ENCODE measurements at regions not wholly inside any gene's neighbourhood (a gene's known extent, or its start where the extent isn't known, plus 50 kb on each side); places are given as distances from the start of the nearest gene placed in this dataset.
"Not testable (repeated sequence)": the region's sequence is repeated elsewhere in the genome, so short reads cannot be mapped to it uniquely, and the experiment has no call there.

DNA sequence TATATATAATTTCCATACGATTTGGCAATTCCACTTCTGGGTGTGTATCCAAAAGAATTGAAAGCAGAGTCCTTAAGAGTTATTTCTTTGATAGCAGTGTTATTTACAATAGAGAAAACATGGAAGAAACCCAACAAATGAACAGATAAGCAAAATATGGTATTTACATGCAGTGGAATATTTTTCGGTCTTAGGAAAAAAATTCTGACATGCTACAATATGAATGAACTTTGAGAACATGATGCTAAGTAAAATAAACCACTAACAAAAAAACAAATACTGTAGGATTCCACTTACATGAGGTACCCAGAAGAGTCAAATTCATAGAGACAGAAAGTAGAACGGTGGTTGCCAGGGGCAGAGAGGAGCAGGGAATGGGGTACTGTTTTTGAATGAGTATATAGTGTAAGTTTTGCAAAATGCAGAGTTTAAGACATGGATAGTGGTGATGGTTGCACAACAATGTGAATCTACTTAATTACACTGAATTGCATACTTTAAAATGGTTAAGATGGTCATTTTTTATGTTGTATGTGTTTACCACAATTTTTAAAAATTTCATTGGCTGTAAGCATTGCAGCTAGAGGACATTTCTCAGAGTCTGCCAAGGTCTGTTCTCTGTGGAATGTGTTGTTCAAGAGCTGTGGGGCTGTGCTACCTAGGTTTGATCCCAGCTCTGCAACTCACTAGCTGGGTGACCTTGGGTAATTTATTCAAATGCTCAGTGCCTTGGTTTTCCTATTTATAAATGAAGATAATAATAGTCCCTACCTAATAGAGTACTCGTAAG is 122.1 kb downstream of the MEX3B start:
- in situ Hi-C loops (cut with MboI; ENCODE audit: low pct_ligation_motif_present in 1 of 4, low pct_unique_long_range_greater_than_20kb in 1 of 4, low sequenced_read_pairs in 3 of 4), result no loop called here
- H3K36me3 ChIP-seq, result no peaks in the 10 kb centered on the region

GRCh38 chr15:81922143-81922542 is 123.7 kb downstream of the MEX3B start:
- no peak for DNase-seq
- H3K4me3 ChIP-seq, result no peak overlapping the region
- TF ChIP-seq POLR2A (IDR thresholded peaks at IDR 0.05) (no peak), POLR2AphosphoS5 (IDR thresholded peaks at IDR 0.05) (no peak), EP300 (IDR thresholded peaks at IDR 0.05; ENCODE audit: low read depth) (no peak)
- TF ChIP-seq, protein P1, sequence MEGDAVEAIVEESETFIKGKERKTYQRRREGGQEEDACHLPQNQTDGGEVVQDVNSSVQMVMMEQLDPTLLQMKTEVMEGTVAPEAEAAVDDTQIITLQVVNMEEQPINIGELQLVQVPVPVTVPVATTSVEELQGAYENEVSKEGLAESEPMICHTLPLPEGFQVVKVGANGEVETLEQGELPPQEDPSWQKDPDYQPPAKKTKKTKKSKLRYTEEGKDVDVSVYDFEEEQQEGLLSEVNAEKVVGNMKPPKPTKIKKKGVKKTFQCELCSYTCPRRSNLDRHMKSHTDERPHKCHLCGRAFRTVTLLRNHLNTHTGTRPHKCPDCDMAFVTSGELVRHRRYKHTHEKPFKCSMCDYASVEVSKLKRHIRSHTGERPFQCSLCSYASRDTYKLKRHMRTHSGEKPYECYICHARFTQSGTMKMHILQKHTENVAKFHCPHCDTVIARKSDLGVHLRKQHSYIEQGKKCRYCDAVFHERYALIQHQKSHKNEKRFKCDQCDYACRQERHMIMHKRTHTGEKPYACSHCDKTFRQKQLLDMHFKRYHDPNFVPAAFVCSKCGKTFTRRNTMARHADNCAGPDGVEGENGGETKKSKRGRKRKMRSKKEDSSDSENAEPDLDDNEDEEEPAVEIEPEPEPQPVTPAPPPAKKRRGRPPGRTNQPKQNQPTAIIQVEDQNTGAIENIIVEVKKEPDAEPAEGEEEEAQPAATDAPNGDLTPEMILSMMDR (IDR thresholded peaks at IDR 0.05), result no peak
- H3K27me3 ChIP-seq, result no peaks in the 10 kb centered on the region
- peaks cover 5 to 20% of the 10 kb centered on the region in 2 donors for H3K9me3 ChIP-seq
- H3K27ac ChIP-seq, result no peak overlapping the region
- intact Hi-C loops (cut with DNase I; ENCODE audit: low total_unique reads) (no loop called here), in situ Hi-C loops (cut with MboI; ENCODE audit: low pct_ligation_motif_present in 1 of 4, low pct_unique_long_range_greater_than_20kb in 1 of 4, low sequenced_read_pairs in 3 of 4) (no loop called here)
- H3K36me3 ChIP-seq, result no peaks in the 10 kb centered on the region
- H3K4me1 ChIP-seq, result no peaks in the 10 kb centered on the region

More for the DNA sequence above, 122.1 kb downstream of the MEX3B start:
- TF ChIP-seq POLR2AphosphoS5 (IDR thresholded peaks at IDR 0.05) (no peak), POLR2A (IDR thresholded peaks at IDR 0.05) (no peak), EP300 (IDR thresholded peaks at IDR 0.05; ENCODE audit: low read depth) (no peak)
- TF ChIP-seq, protein P1 (IDR thresholded peaks at IDR 0.05), result no peak
- Histone ChIP-seq H3K4me3 (no peak overlapping the region), H3K4me1 (no peaks in the 10 kb centered on the region), H3K27ac (no peak overlapping the region), H3K27me3 (no peaks in the 10 kb centered on the region), H3K9me3 (peaks cover 5 to 9% of the 10 kb centered on the region in 2 donors)
- no peak for DNase-seq
- intact Hi-C loops (cut with DNase I; ENCODE audit: low total_unique reads), result no loop called here
- 69 to 70% methylated on average over 4 of the region's 4 CpGs for WGBS, 2 donors (ENCODE audit: low coverage in 1 of 2)

DNA sequence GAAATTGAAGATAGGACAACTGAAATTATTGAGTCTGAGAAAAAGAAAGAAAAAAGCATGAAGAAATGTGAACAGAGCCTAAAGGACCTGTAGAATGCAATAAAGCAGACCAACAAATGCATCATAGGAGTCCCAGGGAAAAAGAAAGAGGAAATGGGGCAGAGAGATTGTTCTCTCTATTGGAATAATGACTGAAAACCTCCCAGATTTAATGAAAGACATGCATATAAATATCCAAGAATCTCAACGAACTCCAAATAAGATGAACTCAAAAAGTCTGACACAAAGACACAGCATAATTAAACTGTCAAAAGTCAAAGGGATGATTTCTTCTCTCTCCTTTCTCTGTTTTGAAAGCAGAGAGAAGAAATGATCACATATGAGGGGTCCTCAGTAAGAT is 124.7 kb downstream of the MEX3B start:
- TF ChIP-seq, protein P1 (IDR thresholded peaks at IDR 0.05), result no peak
- TF ChIP-seq EP300 (IDR thresholded peaks at IDR 0.05; ENCODE audit: low read depth) (no peak), POLR2A (IDR thresholded peaks at IDR 0.05) (no peak), POLR2AphosphoS5 (IDR thresholded peaks at IDR 0.05) (no peak)

DNA sequence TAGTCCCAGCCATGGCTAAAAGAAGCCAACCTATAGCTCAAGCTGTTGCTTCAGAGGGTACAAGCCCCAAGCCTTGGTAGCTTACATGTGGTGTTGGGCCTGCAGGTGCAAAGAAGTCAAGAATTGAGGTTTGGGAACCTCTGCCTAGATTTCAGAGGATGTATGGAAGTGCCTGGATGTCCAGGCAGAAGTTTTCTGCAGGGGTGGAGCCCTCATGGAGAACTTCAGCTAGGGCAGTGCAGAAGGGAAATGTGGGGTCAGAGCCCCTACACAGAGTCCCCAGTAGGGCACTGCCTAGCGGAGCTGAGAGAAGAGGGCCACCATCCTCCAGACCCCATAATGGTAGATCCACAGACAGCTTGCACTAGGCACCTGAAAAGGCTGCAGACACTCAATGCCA is 127.1 kb downstream of the MEX3B start:
- in situ Hi-C loops (cut with MboI; ENCODE audit: low pct_ligation_motif_present in 1 of 4, low pct_unique_long_range_greater_than_20kb in 1 of 4, low sequenced_read_pairs in 3 of 4); H3K4me3 ChIP-seq; DNase-seq; H3K4me1 ChIP-seq; intact Hi-C loops (cut with DNase I; ENCODE audit: low total_unique reads); H3K27ac ChIP-seq; H3K27me3 ChIP-seq; H3K36me3 ChIP-seq: not testable (repeated sequence)
- peaks cover 5 to 20% of the 10 kb centered on the region in 2 donors for H3K9me3 ChIP-seq
- 100% methylated on average over 1 of the region's 1 CpG; no CpG with 5 or more reads in 1 of the 2 donors for WGBS, 2 donors (ENCODE audit: low coverage in 1 of 2)

More for the DNA sequence above, 124.7 kb downstream of the MEX3B start:
- WGBS, 2 donors (ENCODE audit: low coverage in 1 of 2), result 58 to 67% methylated on average over 1 of the region's 1 CpG
- Histone ChIP-seq H3K9me3 (peaks cover 5 to 20% of the 10 kb centered on the region in 2 donors), H3K36me3 (no peaks in the 10 kb centered on the region), H3K27me3 (no peaks in the 10 kb centered on the region), H3K27ac (no peak overlapping the region), H3K4me3 (no peak overlapping the region), H3K4me1 (no peaks in the 10 kb centered on the region)
- in situ Hi-C loops (cut with MboI; ENCODE audit: low pct_ligation_motif_present in 1 of 4, low pct_unique_long_range_greater_than_20kb in 1 of 4, low sequenced_read_pairs in 3 of 4), result no loop called here
- intact Hi-C loops (cut with DNase I; ENCODE audit: low total_unique reads), result no loop called here
- no peak for DNase-seq

GRCh38 chr15:81916451-81916850 is 129.4 kb downstream of the MEX3B start:
- Histone ChIP-seq H3K9me3 (peaks cover 5 to 20% of the 10 kb centered on the region in 2 donors), H3K4me1 (peaks cover 0 to 6% (median 0%) of the 10 kb centered on the region in 4 donors), H3K27me3 (no peaks in the 10 kb centered on the region), H3K4me3 (no peak overlapping the region), H3K36me3 (no peaks in the 10 kb centered on the region), H3K27ac (no peak overlapping the region)
- in situ Hi-C loops (cut with MboI; ENCODE audit: low pct_ligation_motif_present in 1 of 4, low pct_unique_long_range_greater_than_20kb in 1 of 4, low sequenced_read_pairs in 3 of 4) (no loop called here), intact Hi-C loops (cut with DNase I; ENCODE audit: low total_unique reads) (no loop called here)
- TF ChIP-seq POLR2A (IDR thresholded peaks at IDR 0.05) (no peak), POLR2AphosphoS5 (IDR thresholded peaks at IDR 0.05) (no peak), EP300 (IDR thresholded peaks at IDR 0.05; ENCODE audit: low read depth) (no peak)
- TF ChIP-seq, protein P1 (IDR thresholded peaks at IDR 0.05), result no peak
- no peak for DNase-seq

Data from transverse colon (tissue), 4 donors.